Nephron (organoid): ENCODE measurements at regions not wholly inside any gene's neighbourhood (a gene's known extent, or its start where the extent isn't known, plus 50 kb on each side); places are given as distances from the start of the nearest gene placed in this dataset.

Experiments
- H3K27ac Mint-ChIP-seq, 3 experiments: 2 replicates each; pipeline ENCODE4 v1.8.0; 2020; ENCODE audit warnings: mixed read lengths in 3 of 3, mild to moderate bottlenecking in 2 of 3, moderate library complexity in 1 of 3
- H3K27me3 Mint-ChIP-seq: 2 replicates; pipeline ENCODE4 v1.8.0; 2021; ENCODE audit warnings: low read depth, mild to moderate bottlenecking, moderate library complexity, mixed read lengths
- H3K36me3 Mint-ChIP-seq: 2 replicates; pipeline ENCODE4 v1.8.0; 2020; ENCODE audit warnings: low read depth, mixed read lengths
- H3K4me1 Mint-ChIP-seq: 2 replicates; pipeline ENCODE4 v1.8.0; 2020; ENCODE audit warnings: mixed read lengths
- H3K4me3 Mint-ChIP-seq, 3 experiments: 2 replicates each; pipeline ENCODE4 v1.8.0; 2020; ENCODE audit warnings: mild to moderate bottlenecking in 3 of 3, mixed read lengths in 3 of 3, moderate library complexity in 2 of 3
- H3K9me3 Mint-ChIP-seq: 2 replicates; pipeline ENCODE4 v1.8.0; 2020; ENCODE audit warnings: mixed read lengths
- TF ChIP-seq, protein P1 (sequence below), 3 experiments: fragments of 200-600 bp; sonication (generic); IDR thresholded peaks; one replicate each; pipeline ENCODE4 v1.5.0; 2021; ENCODE audit warnings: antibody characterized with exemption in 3 of 3; ENCODE audit not compliant: unreplicated experiment in 3 of 3

DNA sequence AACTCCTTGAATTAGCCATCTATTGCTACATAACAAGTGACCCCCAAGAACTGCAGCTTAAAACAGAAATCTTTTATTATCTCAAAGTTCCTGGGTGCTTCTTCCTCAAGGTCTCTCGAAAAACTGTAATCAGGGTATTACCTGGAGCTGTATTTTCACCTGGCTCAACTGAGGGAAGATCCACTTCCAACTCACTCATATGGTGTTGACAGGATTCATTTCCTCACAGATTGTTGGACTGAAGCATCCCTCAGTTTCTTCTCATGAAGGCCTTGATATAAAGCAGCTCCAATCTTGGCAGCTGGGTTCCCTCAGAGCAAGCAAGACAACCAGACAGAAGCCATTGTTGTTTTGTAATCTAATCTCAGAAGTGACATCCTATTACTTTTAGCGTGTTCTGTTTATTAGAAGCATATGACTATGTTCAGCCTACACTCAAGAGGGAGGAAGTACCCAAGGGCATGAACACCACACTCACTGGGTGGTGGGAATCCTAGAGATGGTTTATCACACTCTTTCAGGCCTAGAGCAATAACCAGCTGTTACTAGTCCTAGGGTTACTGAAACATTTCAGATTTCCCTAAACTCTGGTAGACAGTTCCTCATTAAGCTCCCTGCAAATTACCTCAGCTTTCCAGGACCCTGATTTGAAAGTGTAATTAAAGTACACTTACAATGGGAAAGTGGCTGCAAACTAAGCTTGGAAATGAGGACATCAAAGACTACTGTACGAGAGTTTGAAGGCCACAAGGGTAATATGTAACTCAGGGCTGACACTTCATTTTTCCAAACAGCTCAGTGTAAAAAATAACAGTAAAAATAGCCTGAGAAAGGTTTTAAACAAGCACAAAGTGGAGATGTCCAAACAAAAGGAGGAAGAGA, 222.2 kb downstream of the SEC23A start:
- TF ChIP-seq, protein P1, sequence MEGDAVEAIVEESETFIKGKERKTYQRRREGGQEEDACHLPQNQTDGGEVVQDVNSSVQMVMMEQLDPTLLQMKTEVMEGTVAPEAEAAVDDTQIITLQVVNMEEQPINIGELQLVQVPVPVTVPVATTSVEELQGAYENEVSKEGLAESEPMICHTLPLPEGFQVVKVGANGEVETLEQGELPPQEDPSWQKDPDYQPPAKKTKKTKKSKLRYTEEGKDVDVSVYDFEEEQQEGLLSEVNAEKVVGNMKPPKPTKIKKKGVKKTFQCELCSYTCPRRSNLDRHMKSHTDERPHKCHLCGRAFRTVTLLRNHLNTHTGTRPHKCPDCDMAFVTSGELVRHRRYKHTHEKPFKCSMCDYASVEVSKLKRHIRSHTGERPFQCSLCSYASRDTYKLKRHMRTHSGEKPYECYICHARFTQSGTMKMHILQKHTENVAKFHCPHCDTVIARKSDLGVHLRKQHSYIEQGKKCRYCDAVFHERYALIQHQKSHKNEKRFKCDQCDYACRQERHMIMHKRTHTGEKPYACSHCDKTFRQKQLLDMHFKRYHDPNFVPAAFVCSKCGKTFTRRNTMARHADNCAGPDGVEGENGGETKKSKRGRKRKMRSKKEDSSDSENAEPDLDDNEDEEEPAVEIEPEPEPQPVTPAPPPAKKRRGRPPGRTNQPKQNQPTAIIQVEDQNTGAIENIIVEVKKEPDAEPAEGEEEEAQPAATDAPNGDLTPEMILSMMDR (IDR thresholded peaks at IDR 0.05; ENCODE audit: unreplicated experiment in 3 of 3), result no peak
- Mint-ChIP-seq H3K36me3 (no peaks in the 10 kb centered on the region), H3K4me3 (no peak overlapping the region), H3K4me1 (no peaks in the 10 kb centered on the region), H3K27me3 (peaks cover 7% of the 10 kb centered on the region), H3K27ac (peak overlapping the region in 1 of 3 experiments; percentile 59), H3K9me3 (no peaks in the 10 kb centered on the region)

DNA sequence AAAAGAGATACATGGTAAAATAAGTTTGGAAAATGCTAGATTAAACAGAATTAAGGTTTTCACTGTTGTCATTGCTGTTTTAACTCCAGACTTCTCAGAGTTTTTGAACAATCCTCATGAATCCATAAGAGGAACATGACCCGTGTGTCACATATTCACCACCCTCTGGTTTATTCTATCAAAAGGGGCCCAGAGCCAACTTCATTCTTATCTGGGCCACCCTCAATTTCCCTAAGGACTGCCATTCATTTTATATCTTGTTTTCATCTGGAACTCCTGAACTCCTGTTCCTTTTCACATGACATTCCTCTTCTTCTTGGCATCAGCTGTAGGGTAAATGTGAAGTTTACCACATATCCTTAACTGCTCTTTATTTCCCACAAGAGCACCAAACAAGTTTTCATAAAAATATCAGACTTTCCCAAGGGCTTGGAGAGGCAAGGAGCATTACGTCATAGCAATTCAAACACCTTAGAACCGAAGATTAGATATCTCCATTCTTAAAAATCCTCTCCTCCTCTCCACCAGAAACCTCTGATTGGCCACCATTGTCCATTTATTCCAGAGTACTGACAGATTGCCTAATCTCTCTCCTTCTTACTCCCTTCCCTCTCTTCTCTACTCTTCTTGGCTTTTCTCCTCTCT, 225.2 kb downstream of the SEC23A start:
- H3K27ac Mint-ChIP-seq, result no peak overlapping the region
- H3K4me1 Mint-ChIP-seq, result no peaks in the 10 kb centered on the region
- no peaks in the 10 kb centered on the region for H3K36me3 Mint-ChIP-seq
- no peaks in the 10 kb centered on the region for H3K9me3 Mint-ChIP-seq
- peaks cover 7% of the 10 kb centered on the region for H3K27me3 Mint-ChIP-seq
- TF ChIP-seq, protein P1 (IDR thresholded peaks at IDR 0.05; ENCODE audit: unreplicated experiment in 3 of 3), result no peak
- no peak overlapping the region for H3K4me3 Mint-ChIP-seq

DNA sequence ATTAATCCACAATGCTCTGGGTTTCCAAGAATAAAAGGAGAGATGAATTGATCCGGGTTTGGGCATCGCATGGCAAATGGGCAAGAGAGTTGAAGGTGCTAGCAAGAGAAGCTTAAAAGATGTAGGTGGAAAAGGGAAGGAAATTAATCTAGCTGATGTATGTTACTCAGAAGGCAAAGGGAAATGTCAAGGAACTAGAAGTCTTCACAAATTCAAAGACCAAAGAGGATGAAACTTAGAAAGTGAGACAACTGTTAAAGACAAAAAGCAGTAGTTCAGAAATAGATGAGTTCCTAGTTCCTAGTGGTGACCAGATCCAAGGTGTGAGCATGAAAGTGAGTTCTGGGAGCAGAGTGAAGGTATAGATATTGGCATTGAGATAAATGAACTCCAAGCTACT, 228.3 kb downstream of the SEC23A start:
- Mint-ChIP-seq H3K9me3 (no peaks in the 10 kb centered on the region), H3K27me3 (peaks cover 7% of the 10 kb centered on the region), H3K4me3 (no peak overlapping the region), H3K27ac (no peak overlapping the region), H3K4me1 (no peaks in the 10 kb centered on the region), H3K36me3 (no peaks in the 10 kb centered on the region)
- TF ChIP-seq, protein P1 (IDR thresholded peaks at IDR 0.05; ENCODE audit: unreplicated experiment in 3 of 3), result no peak

- H3K36me3 Mint-ChIP-seq, result no peaks in the 10 kb centered on the region
- H3K9me3 Mint-ChIP-seq, result no peaks in the 10 kb centered on the region
- H3K27me3 Mint-ChIP-seq, result peaks cover 5% of the 10 kb centered on the region
- TF ChIP-seq, protein P1 (IDR thresholded peaks at IDR 0.05; ENCODE audit: unreplicated experiment in 3 of 3), result no peak
- H3K4me1 Mint-ChIP-seq, result no peaks in the 10 kb centered on the region
- H3K4me3 Mint-ChIP-seq, result no peak overlapping the region
- no peak overlapping the region for H3K27ac Mint-ChIP-seq
Observed at GRCh38 chr14:38873941-38874612, 229.0 kb downstream of the SEC23A start.

- Mint-ChIP-seq H3K4me1 (peaks cover 16% of the 10 kb centered on the region), H3K9me3 (no peaks in the 10 kb centered on the region), H3K27me3 (peaks cover 4% of the 10 kb centered on the region), H3K36me3 (no peaks in the 10 kb centered on the region), H3K27ac (peak overlapping the region; percentile 23 to 87 (median 56)), H3K4me3 (no peak overlapping the region)
- TF ChIP-seq, protein P1 (IDR thresholded peaks at IDR 0.05; ENCODE audit: unreplicated experiment in 3 of 3), result no peak
Observed at GRCh38 chr14:38870296-38870836, 232.7 kb downstream of the SEC23A start.
